Spleen (tissue), 7 donors: ENCODE measurements at regions not wholly inside any gene's neighbourhood (a gene's known extent, or its start where the extent isn't known, plus 50 kb on each side); places are given as distances from the start of the nearest gene placed in this dataset.

Experiments
- CTCF ChIP-seq, 11 experiments: fragments of 200-600 bp in 7 of 11; fragments of 450-650 bp in 4 of 11; sonication (generic) in 4 of 11; IDR thresholded peaks in 8 of 11; conservative IDR thresholded peaks in 3 of 11; 1 replicate in 7 of 11; 2 replicates in 4 of 11; pipeline versions ENCODE4 v1.4.0 to v1.8.0; 2016 to 2021; ENCODE audit warnings: antibody characterized with exemption in 11 of 11, inconsistent platforms in 4 of 11, mild to moderate bottlenecking in 1 of 11
- POLR2A ChIP-seq, 3 donors: fragments of 450-650 bp; IDR thresholded peaks; one replicate each; pipeline ENCODE4 v1.5.1; 2017; ENCODE audit warnings: antibody characterized with exemption in 3 of 3, mild to moderate bottlenecking in 1 of 3
- POLR2AphosphoS5 ChIP-seq, 3 donors: sonication (generic); formaldehyde crosslinking; IDR thresholded peaks; one replicate each; pipeline ENCODE4 v1.5.1; 2017; ENCODE audit warnings: antibody characterized with exemption in 3 of 3
- donor health status: DM: no; HTN: no; CAD: no; lungs with moderate emphysema.
- donor health status: DM: no; HTN: no; CAD: no.
- donor health status: DM: no; HTN: no; CAD: no.

GRCh38 chrX:22433292-22434070 lies 160.8 kb downstream of the CBLL2 start:
- TF ChIP-seq CTCF (IDR thresholded peaks at IDR 0.05 in 8 of 11, conservative IDR thresholded peaks at IDR 0.05 in 3 of 11), result no peak
- no peak for TF ChIP-seq POLR2A (IDR thresholded peaks at IDR 0.05)
- TF ChIP-seq POLR2AphosphoS5 (IDR thresholded peaks at IDR 0.05), result no peak
